H9 (cell line): ENCODE measurements at regions not wholly inside any gene's neighbourhood (a gene's known extent, or its start where the extent isn't known, plus 50 kb on each side); places are given as distances from the start of the nearest gene placed in this dataset.

Source experiments
- DNase-seq: peaks from one replicate; pipeline ENCODE4 v3.0.0-alpha.2; 2017
- H2AFZ ChIP-seq: one replicate; pipeline ENCODE4 v1.6.1; 2013; ENCODE audit warnings: mild to moderate bottlenecking, low read length, control low read depth, moderate library complexity
- H2AK5ac ChIP-seq: 2 replicates; pipeline ENCODE4 v1.6.1; 2013; ENCODE audit warnings: low read length, control low read depth, mixed read lengths; ENCODE audit not compliant: insufficient read length
- H2BK120ac ChIP-seq: one replicate; pipeline ENCODE4 v1.6.1; 2013; ENCODE audit warnings: low read depth, mild to moderate bottlenecking, low read length, control low read depth, inconsistent platforms; ENCODE audit not compliant: poor library complexity, severe bottlenecking
- H2BK12ac ChIP-seq: 2 replicates; pipeline ENCODE4 v1.6.1; 2013; ENCODE audit warnings: low read length, control low read depth, mixed read lengths, low read depth; ENCODE audit not compliant: insufficient read length
- H2BK15ac ChIP-seq: 2 replicates; pipeline ENCODE4 v1.6.1; 2013; ENCODE audit warnings: low read depth, low read length, control low read depth
- H2BK20ac ChIP-seq: one replicate; pipeline ENCODE4 v1.6.1; 2013; ENCODE audit warnings: low read depth, mild to moderate bottlenecking, low read length, control low read depth, inconsistent platforms; ENCODE audit not compliant: poor library complexity, severe bottlenecking
- H2BK5ac ChIP-seq: 2 replicates; pipeline ENCODE4 v1.6.1; 2013; ENCODE audit warnings: low read length, control low read depth, mixed read lengths; ENCODE audit not compliant: insufficient read length
- H3K14ac ChIP-seq: 2 replicates; pipeline ENCODE4 v1.6.1; 2013; ENCODE audit warnings: low read length, control low read depth; ENCODE audit not compliant: insufficient read depth
- H3K18ac ChIP-seq: 2 replicates; pipeline ENCODE4 v1.6.1; 2013; ENCODE audit warnings: low read depth, mild to moderate bottlenecking, mixed read lengths, low read length, control low read depth; ENCODE audit not compliant: insufficient read length
- H3K23ac ChIP-seq: 2 replicates; pipeline ENCODE4 v1.6.1; 2013; ENCODE audit warnings: low read length, control low read depth, mixed read lengths, low read depth; ENCODE audit not compliant: insufficient read length
- H3K23me2 ChIP-seq: 2 replicates; pipeline ENCODE4 v1.6.1; 2013; ENCODE audit warnings: low read depth, mild to moderate bottlenecking, mixed read lengths, low read length, control low read depth; ENCODE audit not compliant: insufficient read length, poor library complexity, severe bottlenecking
- H3K27ac ChIP-seq: 2 replicates; pipeline ENCODE4 v1.5.1; 2013; ENCODE audit warnings: low read length, control low read depth, mixed read lengths, low read depth; ENCODE audit not compliant: insufficient read length
- H3K27me3 ChIP-seq: 2 replicates; pipeline ENCODE4 v1.6.1; 2013; ENCODE audit warnings: low read length, control low read depth, inconsistent platforms; ENCODE audit not compliant: insufficient read depth
- H3K4ac ChIP-seq: 2 replicates; pipeline ENCODE4 v1.6.1; 2013; ENCODE audit warnings: low read depth, mild to moderate bottlenecking, control low read depth, inconsistent platforms, low read length, moderate library complexity
- H3K4me1 ChIP-seq: 2 replicates; pipeline ENCODE4 v1.6.1; 2013; ENCODE audit warnings: low read length, control low read depth, inconsistent platforms; ENCODE audit not compliant: insufficient read depth
- H3K4me2 ChIP-seq: 2 replicates; pipeline ENCODE4 v1.6.1; 2013; ENCODE audit warnings: low read length, control low read depth, mixed read lengths; ENCODE audit not compliant: insufficient read length, insufficient read depth
- H3K56ac ChIP-seq: 2 replicates; pipeline ENCODE4 v1.6.1; 2013; ENCODE audit warnings: low read depth, mild to moderate bottlenecking, mixed read lengths, low read length, control low read depth; ENCODE audit not compliant: insufficient read length
- H3K79me1 ChIP-seq: 2 replicates; pipeline ENCODE4 v1.6.1; 2013; ENCODE audit warnings: low read depth, mild to moderate bottlenecking, moderate library complexity, low read length, control low read depth, inconsistent platforms; ENCODE audit not compliant: insufficient read depth, poor library complexity, severe bottlenecking
- H3K79me2 ChIP-seq: 2 replicates; pipeline ENCODE4 v1.6.1; 2013; ENCODE audit warnings: low read length, control low read depth, inconsistent platforms; ENCODE audit not compliant: insufficient read depth
- H3K9ac ChIP-seq: 2 replicates; pipeline ENCODE4 v1.6.1; 2013; ENCODE audit warnings: low read length, control low read depth, mixed read lengths; ENCODE audit not compliant: insufficient read length; ENCODE audit errors: extremely low read depth
- H3K9me3 ChIP-seq: one replicate; pipeline ENCODE4 v1.6.1; 2013; ENCODE audit warnings: low read depth, low read length, inconsistent platforms; ENCODE audit not compliant: control insufficient read depth
- H3T11ph ChIP-seq: one replicate; pipeline ENCODE4 v1.6.1; 2013; ENCODE audit warnings: mild to moderate bottlenecking, low read length, control low read depth, inconsistent platforms
- H4K20me1 ChIP-seq: one replicate; pipeline ENCODE4 v1.6.1; 2013; ENCODE audit not compliant: control insufficient read depth, insufficient read length, insufficient read depth
- H4K5ac ChIP-seq: 2 replicates; pipeline ENCODE4 v1.6.1; 2013; ENCODE audit warnings: low read depth, mild to moderate bottlenecking, mixed read lengths, low read length, control low read depth; ENCODE audit not compliant: insufficient read length
- H4K8ac ChIP-seq: replicated peaks from 2 replicates; pipeline ENCODE4 v1.6.1; 2013; ENCODE audit warnings: low read length, control low read depth, mixed read lengths, low read depth; ENCODE audit not compliant: insufficient read length
- H4K91ac ChIP-seq: 2 replicates; pipeline ENCODE4 v1.6.1; 2013; ENCODE audit warnings: low read depth, mild to moderate bottlenecking, moderate library complexity, mixed read lengths, low read length, control low read depth; ENCODE audit not compliant: insufficient read length
- H3K27ac Mint-ChIP-seq, 3 experiments: 2 replicates in 2 of 3; 3 replicates in 1 of 3; pipeline ENCODE4 v1.8.0; 2020 to 2021; ENCODE audit warnings: mixed read lengths in 3 of 3, mild to moderate bottlenecking in 1 of 3, moderate library complexity in 1 of 3
- H3K27me3 Mint-ChIP-seq: 2 replicates; pipeline ENCODE4 v1.8.0; 2021; ENCODE audit warnings: low read depth, mild to moderate bottlenecking, moderate library complexity, mixed read lengths
- H3K36me3 Mint-ChIP-seq, 3 experiments: 2 replicates in 2 of 3; 3 replicates in 1 of 3; pipeline ENCODE4 v1.8.0; 2020 to 2021; ENCODE audit warnings: low read depth in 3 of 3, mixed read lengths in 3 of 3; ENCODE audit not compliant: insufficient read depth in 1 of 3
- H3K4me1 Mint-ChIP-seq, 2 experiments: 2 replicates each; pipeline ENCODE4 v1.8.0; 2020; ENCODE audit warnings: mixed read lengths in 2 of 2
- H3K4me3 Mint-ChIP-seq, 2 experiments: 2 replicates in 1 of 2; 3 replicates in 1 of 2; pipeline ENCODE4 v1.8.0; 2020 to 2021; ENCODE audit warnings: mild to moderate bottlenecking in 2 of 2, mixed read lengths in 2 of 2, moderate library complexity in 1 of 2
- H3K9me3 Mint-ChIP-seq, 2 experiments: 2 replicates in 1 of 2; 3 replicates in 1 of 2; pipeline ENCODE4 v1.8.0; 2020; ENCODE audit warnings: mild to moderate bottlenecking in 2 of 2, mixed read lengths in 2 of 2, moderate library complexity in 1 of 2
- WGBS: extraction: QIAGEN DNeasy Blood & Tissue Kit; methylation state at CpG from one replicate; pipeline ENCODE4 v1.1.7; 2013; ENCODE audit warnings: missing lambda C conversion rate, low lambda C conversion rate, mixed read lengths; ENCODE audit not compliant: insufficient read length; ENCODE audit errors: extremely low coverage; 5-methylcytosine and 5-hydroxymethylcytosine counted together
- TF ChIP-seq, protein P1 (sequence below): fragments of 200-600 bp; sonication (generic); conservative IDR thresholded peaks from 3 replicates; pipeline ENCODE4 v1.8.0; 2021; ENCODE audit warnings: antibody characterized with exemption, mild to moderate bottlenecking

DNA sequence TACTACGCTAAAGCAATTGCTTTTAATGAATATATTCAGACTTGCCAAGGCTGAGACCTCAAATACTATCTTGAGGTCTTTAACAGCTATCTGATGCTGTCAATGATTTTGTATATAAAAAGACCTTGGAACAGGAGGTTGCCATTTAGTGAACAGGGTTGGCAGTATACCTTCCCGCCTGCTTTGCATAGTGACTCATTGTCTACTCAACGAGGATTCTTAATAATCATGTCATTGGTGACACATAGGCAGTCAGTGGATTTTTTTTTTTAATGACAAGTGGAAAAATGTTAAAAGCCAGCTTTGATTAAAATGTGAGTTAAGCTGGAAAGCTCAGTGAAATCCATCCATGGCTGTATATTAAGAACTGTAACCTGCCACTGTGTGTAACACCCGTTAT is 164.0 kb downstream of the ASMT start:
- H3K9me3 ChIP-seq, result no peaks in the 10 kb centered on the region
- no peak overlapping the region for H2AK5ac ChIP-seq
- no peaks in the 10 kb centered on the region for H4K20me1 ChIP-seq
- no peak overlapping the region for H3K4me2 ChIP-seq
- peaks cover 0 to 3% (median 2%) of the 10 kb centered on the region in 3 experiments; a peak in 3 of 7 replicates for H3K36me3 Mint-ChIP-seq
- no peak overlapping the region for H3K56ac ChIP-seq
- H2BK20ac ChIP-seq, result no peak overlapping the region
- no peaks in the 10 kb centered on the region for H3K79me2 ChIP-seq
- DNase-seq, result no peak
- no peak overlapping the region for H2BK12ac ChIP-seq
- H2BK5ac ChIP-seq, result no peak overlapping the region
- H4K5ac ChIP-seq, result no peak overlapping the region
- H2BK120ac ChIP-seq, result no peak overlapping the region
- no peak overlapping the region for H3K9ac ChIP-seq
- no peak overlapping the region for H3T11ph ChIP-seq
- no peaks in the 10 kb centered on the region for H3K27me3 ChIP-seq
- no peak overlapping the region for H3K27ac ChIP-seq
- no peak overlapping the region for H3K14ac ChIP-seq
- no peaks in the 10 kb centered on the region for H3K79me1 ChIP-seq
- H3K4ac ChIP-seq, result no peak overlapping the region
- no peak overlapping the region for H3K27ac Mint-ChIP-seq
- TF ChIP-seq, protein P1, sequence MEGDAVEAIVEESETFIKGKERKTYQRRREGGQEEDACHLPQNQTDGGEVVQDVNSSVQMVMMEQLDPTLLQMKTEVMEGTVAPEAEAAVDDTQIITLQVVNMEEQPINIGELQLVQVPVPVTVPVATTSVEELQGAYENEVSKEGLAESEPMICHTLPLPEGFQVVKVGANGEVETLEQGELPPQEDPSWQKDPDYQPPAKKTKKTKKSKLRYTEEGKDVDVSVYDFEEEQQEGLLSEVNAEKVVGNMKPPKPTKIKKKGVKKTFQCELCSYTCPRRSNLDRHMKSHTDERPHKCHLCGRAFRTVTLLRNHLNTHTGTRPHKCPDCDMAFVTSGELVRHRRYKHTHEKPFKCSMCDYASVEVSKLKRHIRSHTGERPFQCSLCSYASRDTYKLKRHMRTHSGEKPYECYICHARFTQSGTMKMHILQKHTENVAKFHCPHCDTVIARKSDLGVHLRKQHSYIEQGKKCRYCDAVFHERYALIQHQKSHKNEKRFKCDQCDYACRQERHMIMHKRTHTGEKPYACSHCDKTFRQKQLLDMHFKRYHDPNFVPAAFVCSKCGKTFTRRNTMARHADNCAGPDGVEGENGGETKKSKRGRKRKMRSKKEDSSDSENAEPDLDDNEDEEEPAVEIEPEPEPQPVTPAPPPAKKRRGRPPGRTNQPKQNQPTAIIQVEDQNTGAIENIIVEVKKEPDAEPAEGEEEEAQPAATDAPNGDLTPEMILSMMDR, result no peak
- H3K18ac ChIP-seq, result no peak overlapping the region
- H4K91ac ChIP-seq, result no peak overlapping the region
- H2AFZ ChIP-seq, result no peak overlapping the region
- no peak overlapping the region for H2BK15ac ChIP-seq
- no CpG with 5 or more reads among the region's 4 CpGs for WGBS
- H3K9me3 Mint-ChIP-seq, result peaks cover 0 to 2% of the 10 kb centered on the region in 2 experiments; a peak in 2 of 5 replicates
- H3K23me2 ChIP-seq, result no peaks in the 10 kb centered on the region
- H3K27me3 Mint-ChIP-seq, result no peaks in the 10 kb centered on the region
- H3K4me1 Mint-ChIP-seq, result no peaks in the 10 kb centered on the region
- H3K4me1 ChIP-seq, result no peaks in the 10 kb centered on the region
- no peak overlapping the region for H3K4me3 Mint-ChIP-seq
- no peak overlapping the region for H4K8ac ChIP-seq
- H3K23ac ChIP-seq, result no peak overlapping the region
